Muscle layer of duodenum (tissue), 2 donors: ENCODE measurements at regions not wholly inside any gene's neighbourhood (a gene's known extent, or its start where the extent isn't known, plus 50 kb on each side); places are given as distances from the start of the nearest gene placed in this dataset.
"Not testable (repeated sequence)": the region's sequence is repeated elsewhere in the genome, so short reads cannot be mapped to it uniquely, and the experiment has no call there.

Experiments
- H3K27ac ChIP-seq: one replicate; pipeline ENCODE4 v1.7.0; 2013; ENCODE audit warnings: mild to moderate bottlenecking, low read length
- H3K27me3 ChIP-seq: one replicate; pipeline ENCODE4 v1.7.0; 2013; ENCODE audit warnings: low read depth, mild to moderate bottlenecking, control low read depth, low read length
- H3K36me3 ChIP-seq, 2 donors: one replicate each; pipeline ENCODE4 v1.7.0; 2013; ENCODE audit warnings: low read length in 2 of 2, control low read depth in 1 of 2, mild to moderate bottlenecking in 1 of 2; ENCODE audit not compliant: insufficient read depth in 2 of 2, control insufficient read depth in 1 of 2
- H3K4me1 ChIP-seq, 2 donors: one replicate each; pipeline ENCODE4 v1.7.0; 2013; ENCODE audit warnings: low read length in 2 of 2, mild to moderate bottlenecking in 2 of 2, control low read depth in 1 of 2, moderate library complexity in 1 of 2; ENCODE audit not compliant: insufficient read depth in 2 of 2, control insufficient read depth in 1 of 2
- H3K4me3 ChIP-seq, 2 donors: one replicate each; pipeline ENCODE4 v1.7.0; 2013; ENCODE audit warnings: low read length in 2 of 2, low read depth in 1 of 2, mild to moderate bottlenecking in 1 of 2
- H3K9me3 ChIP-seq, 2 donors: one replicate each; pipeline ENCODE4 v1.7.0; 2013; ENCODE audit warnings: low read length in 2 of 2, control low read depth in 1 of 2, mild to moderate bottlenecking in 1 of 2; ENCODE audit not compliant: control insufficient read depth in 1 of 2
- donor health status: healthy.

DNA sequence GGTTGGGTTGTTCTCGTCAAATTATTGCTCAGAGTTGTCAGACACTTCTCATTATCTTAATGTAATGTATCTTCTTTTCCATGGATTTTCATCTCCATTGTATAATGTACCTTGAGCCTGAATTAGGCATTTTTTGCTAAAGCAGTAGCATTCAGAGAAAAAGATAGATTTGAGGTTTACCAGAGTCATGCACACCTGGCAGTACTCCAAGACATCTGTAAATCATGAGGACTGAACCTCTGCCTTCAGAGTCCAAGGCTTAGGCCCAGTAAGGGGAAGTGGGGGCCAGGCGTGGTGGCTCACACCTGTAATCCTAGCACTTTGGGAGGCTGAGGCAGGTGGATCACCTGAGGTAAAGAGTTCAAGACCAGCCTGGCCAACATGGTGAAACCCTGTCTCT lies 624.3 kb upstream of the MBL2 start:
- no peaks in the 10 kb centered on the region for H3K4me1 ChIP-seq
- H3K27me3 ChIP-seq, result no peaks in the 10 kb centered on the region
- no peaks in the 10 kb centered on the region for H3K36me3 ChIP-seq
- H3K4me3 ChIP-seq, result no peak overlapping the region
- no peak overlapping the region for H3K27ac ChIP-seq
- peaks cover 3 to 9% of the 10 kb centered on the region in 2 donors for H3K9me3 ChIP-seq

DNA sequence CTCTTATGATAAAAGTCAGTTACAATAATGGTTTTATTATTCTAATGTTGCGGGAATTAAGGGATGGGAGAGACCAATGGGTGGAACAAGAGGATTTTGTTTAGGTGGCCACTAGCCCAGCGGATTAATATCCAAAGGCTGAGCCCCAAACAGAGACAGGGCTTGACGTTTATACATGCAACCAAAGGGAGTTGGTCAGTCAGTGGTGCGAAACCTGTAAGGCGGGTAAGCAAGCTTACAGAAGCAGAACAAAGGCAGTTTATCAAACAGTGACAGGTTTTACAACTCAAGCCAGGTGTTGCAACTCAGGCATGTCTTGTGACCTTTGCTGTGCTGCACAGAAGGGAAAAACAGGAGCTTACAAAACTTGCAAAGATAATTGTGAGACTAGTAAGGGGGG lies 622.9 kb upstream of the MBL2 start:
- H3K9me3 ChIP-seq, result peaks cover 3 to 9% of the 10 kb centered on the region in 2 donors
- no peaks in the 10 kb centered on the region for H3K4me1 ChIP-seq
- no peak overlapping the region for H3K27ac ChIP-seq
- no peaks in the 10 kb centered on the region for H3K27me3 ChIP-seq
- H3K36me3 ChIP-seq, result no peaks in the 10 kb centered on the region
- H3K4me3 ChIP-seq, result no peak overlapping the region

GRCh38 chr10:53387562-53387961 lies 615.0 kb upstream of the MBL2 start:
- no peak overlapping the region for H3K27ac ChIP-seq
- H3K27me3 ChIP-seq, result no peaks in the 10 kb centered on the region
- H3K4me3 ChIP-seq, result no peak overlapping the region
- H3K9me3 ChIP-seq, result no peaks in the 10 kb centered on the region
- no peaks in the 10 kb centered on the region for H3K4me1 ChIP-seq
- H3K36me3 ChIP-seq, result no peaks in the 10 kb centered on the region

- Histone ChIP-seq H3K4me3 (no peak overlapping the region), H3K4me1 (no peaks in the 10 kb centered on the region), H3K27me3 (no peaks in the 10 kb centered on the region), H3K36me3 (no peaks in the 10 kb centered on the region), H3K27ac (no peak overlapping the region), H3K9me3 (no peaks in the 10 kb centered on the region)
Observed at GRCh38 chr10:53382543-53382942, 610.0 kb upstream of the MBL2 start.

- H3K9me3 ChIP-seq, result no peaks in the 10 kb centered on the region
- no peak overlapping the region for H3K27ac ChIP-seq
- no peaks in the 10 kb centered on the region for H3K36me3 ChIP-seq
- H3K27me3 ChIP-seq, result no peaks in the 10 kb centered on the region
- H3K4me1 ChIP-seq, result no peaks in the 10 kb centered on the region
- H3K4me3 ChIP-seq, result no peak overlapping the region
Observed at GRCh38 chr10:53379956-53380355, 607.4 kb upstream of the MBL2 start.

DNA sequence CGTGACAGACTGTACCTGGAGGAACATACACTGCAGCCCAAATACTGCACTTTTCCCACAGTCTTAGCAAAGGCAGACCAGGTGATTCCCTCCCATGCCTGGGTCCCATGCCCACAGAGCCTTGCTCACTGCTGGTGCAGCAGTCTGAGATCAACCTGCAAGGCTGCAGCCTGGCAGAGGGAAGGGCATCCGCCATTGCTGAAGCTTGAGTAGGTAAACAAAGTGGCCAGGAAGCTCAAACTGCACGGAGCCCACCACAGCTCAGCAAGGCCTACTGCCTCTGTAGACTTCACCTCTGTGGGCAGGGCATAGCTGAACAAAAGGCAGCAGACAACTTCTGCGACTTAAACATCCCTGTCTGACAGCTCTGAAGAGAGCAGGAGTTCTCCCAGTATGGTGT lies 597.8 kb upstream of the MBL2 start:
- no peaks in the 10 kb centered on the region for H3K4me1 ChIP-seq
- no peak overlapping the region for H3K4me3 ChIP-seq
- H3K27ac ChIP-seq, result no peak overlapping the region
- no peaks in the 10 kb centered on the region for H3K27me3 ChIP-seq
- no peaks in the 10 kb centered on the region for H3K9me3 ChIP-seq
- H3K36me3 ChIP-seq, result no peaks in the 10 kb centered on the region

DNA sequence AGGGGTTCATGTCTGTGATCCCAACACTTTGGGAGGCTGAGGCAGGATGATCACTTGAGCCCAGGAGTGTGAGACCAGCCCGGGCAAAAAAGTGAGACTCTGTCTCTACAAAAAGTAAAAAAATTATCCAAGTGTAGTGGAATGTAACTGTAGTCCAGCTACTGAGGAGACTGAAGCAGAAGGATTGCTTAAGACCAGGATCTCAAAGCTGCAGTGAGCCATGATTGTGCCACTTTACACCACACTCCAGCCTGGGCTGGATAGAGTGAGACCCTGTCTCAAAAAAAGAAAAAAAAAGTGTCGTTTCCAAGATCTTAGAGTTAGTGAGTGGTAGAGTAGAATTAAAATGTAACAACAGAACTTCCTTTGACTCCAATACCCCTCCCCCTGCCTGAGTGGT lies 589.4 kb upstream of the MBL2 start:
- Histone ChIP-seq H3K36me3 (no peaks in the 10 kb centered on the region), H3K27me3 (no peaks in the 10 kb centered on the region), H3K4me1 (no peaks in the 10 kb centered on the region), H3K9me3 (no peaks in the 10 kb centered on the region), H3K4me3 (no peak overlapping the region), H3K27ac (no peak overlapping the region)

DNA sequence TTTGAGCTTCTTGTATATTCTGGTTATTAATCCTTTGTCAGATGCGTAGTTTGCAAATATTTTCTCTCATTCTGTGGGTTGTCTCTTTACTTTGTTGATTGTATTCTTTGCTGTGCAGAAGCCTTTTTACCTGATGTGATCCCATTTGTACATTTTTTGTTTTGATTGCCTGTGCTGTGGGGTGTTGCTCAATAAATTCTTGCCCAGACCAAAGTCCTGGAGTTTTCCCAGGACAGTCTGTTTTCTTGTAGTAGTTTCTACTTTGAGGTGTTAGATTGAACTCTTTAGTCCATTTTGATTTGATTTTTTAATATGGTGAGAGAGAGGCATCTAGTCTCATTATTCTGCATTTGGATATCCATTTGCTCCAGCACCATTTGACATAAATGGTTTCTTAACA lies 588.7 kb upstream of the MBL2 start:
- no peak overlapping the region for H3K4me3 ChIP-seq
- no peaks in the 10 kb centered on the region for H3K27me3 ChIP-seq
- H3K27ac ChIP-seq, result no peak overlapping the region
- no peaks in the 10 kb centered on the region for H3K4me1 ChIP-seq
- no peaks in the 10 kb centered on the region for H3K9me3 ChIP-seq
- H3K36me3 ChIP-seq, result no peaks in the 10 kb centered on the region

DNA sequence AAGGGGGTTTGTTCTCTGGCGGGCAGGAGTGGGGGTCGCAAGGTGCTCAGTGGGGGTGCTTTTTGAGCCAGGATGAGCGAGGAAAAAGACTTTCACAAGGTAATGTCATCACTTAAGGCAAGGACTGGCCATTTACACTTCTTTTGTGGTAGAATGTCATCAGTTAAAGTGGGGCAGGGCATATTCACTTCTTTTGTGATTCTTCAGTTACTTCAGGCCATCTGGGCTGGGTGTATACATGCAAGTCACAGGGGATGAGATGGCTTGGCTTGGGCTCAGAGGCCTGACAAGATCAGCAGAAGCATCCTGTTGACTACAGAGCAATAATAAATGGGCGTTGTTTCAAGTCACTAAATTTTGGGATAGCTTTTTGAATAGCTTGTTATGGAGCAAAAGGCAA lies 586.4 kb upstream of the MBL2 start:
- not testable (repeated sequence) for H3K4me3 ChIP-seq, H3K4me1 ChIP-seq, H3K27ac ChIP-seq, H3K36me3 ChIP-seq, H3K9me3 ChIP-seq, H3K27me3 ChIP-seq

- H3K4me1 ChIP-seq, result no peaks in the 10 kb centered on the region
- H3K36me3 ChIP-seq, result no peaks in the 10 kb centered on the region
- H3K27me3 ChIP-seq, result no peaks in the 10 kb centered on the region
- no peak overlapping the region for H3K4me3 ChIP-seq
- H3K27ac ChIP-seq, result no peak overlapping the region
- H3K9me3 ChIP-seq, result no peaks in the 10 kb centered on the region
Observed at GRCh38 chr10:53358536-53358935, 586.0 kb upstream of the MBL2 start.

DNA sequence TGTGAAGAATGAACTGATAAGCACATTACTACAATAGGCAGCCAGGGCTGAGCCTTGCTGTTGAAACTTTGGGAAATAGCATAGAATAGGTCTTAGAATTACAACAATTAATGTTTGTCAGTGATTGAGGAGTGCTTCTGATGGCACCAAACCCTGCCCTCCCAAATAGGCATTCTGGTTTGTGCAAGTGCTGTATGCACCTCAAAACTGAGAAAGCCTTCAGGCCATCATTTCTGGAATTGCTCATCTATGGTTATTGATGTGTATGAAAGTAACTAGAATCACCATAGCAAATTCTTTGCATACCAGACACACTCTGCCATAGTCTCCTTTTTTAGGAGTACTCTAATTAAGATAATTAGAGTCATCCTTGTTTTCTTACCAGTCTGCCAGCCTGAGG lies 585.0 kb upstream of the MBL2 start:
- Histone ChIP-seq H3K27me3 (no peaks in the 10 kb centered on the region), H3K9me3 (no peaks in the 10 kb centered on the region), H3K27ac (no peak overlapping the region), H3K4me1 (no peaks in the 10 kb centered on the region), H3K4me3 (no peak overlapping the region), H3K36me3 (no peaks in the 10 kb centered on the region)

GRCh38 chr10:53356616-53357349 lies 584.2 kb upstream of the MBL2 start:
- no peak overlapping the region for H3K27ac ChIP-seq
- H3K36me3 ChIP-seq, result no peaks in the 10 kb centered on the region
- no peaks in the 10 kb centered on the region for H3K4me1 ChIP-seq
- H3K27me3 ChIP-seq, result no peaks in the 10 kb centered on the region
- H3K9me3 ChIP-seq, result no peaks in the 10 kb centered on the region
- H3K4me3 ChIP-seq, result no peak overlapping the region
